Activated T-cell treated with anti-CD3 and anti-CD28 coated beads, Interleukin-2, amount 50 U/mL, for 24 hours (primary cell): ENCODE measurements at regions not wholly inside any gene's neighbourhood (a gene's known extent, or its start where the extent isn't known, plus 50 kb on each side); places are given as distances from the start of the nearest gene placed in this dataset.

ENCODE experiments used
- DNase-seq: peaks from one replicate; pipeline ENCODE4 v3.0.0-alpha.2; 2020
- H3K27ac Mint-ChIP-seq: 2 replicates; pipeline ENCODE4 v1.8.0; 2020; ENCODE audit warnings: mild to moderate bottlenecking, mixed read lengths
- H3K27me3 Mint-ChIP-seq: 2 replicates; pipeline ENCODE4 v1.8.0; 2020; ENCODE audit warnings: mixed read lengths
- H3K36me3 Mint-ChIP-seq: 2 replicates; pipeline ENCODE4 v1.8.0; 2020; ENCODE audit warnings: low read depth, mixed read lengths
- H3K4me1 Mint-ChIP-seq: 2 replicates; pipeline ENCODE4 v1.8.0; 2020; ENCODE audit warnings: low read depth, mixed read lengths
- H3K4me3 Mint-ChIP-seq: 2 replicates; pipeline ENCODE4 v1.8.0; 2020; ENCODE audit warnings: mild to moderate bottlenecking, moderate library complexity, mixed read lengths
- H3K9me3 Mint-ChIP-seq: 2 replicates; pipeline ENCODE4 v1.8.0; 2020; ENCODE audit warnings: mixed read lengths

DNA sequence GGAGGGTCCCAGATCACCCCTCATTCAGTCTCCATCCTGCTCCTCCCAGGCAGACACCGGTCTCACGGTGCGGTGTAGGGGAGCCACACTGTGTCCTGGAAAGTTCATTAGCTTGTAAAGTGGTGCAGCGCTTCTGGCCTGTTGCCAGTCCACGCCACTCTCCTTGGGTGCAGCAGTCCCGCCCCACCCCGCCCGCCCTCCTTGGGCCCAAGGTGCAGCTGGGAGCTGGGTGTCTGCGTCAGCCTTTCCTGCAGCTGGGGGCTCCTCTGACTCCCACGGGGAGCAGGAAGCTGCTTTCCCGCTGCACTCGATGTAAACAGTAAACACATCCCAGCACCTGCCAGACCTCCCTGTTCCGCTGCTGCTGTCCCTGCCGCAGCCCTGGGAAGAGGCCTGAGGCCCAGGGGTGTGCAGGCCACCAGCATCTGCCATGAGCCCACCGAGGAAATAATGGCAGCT, 53.8 kb upstream of the ASB18 start:
- H3K27ac Mint-ChIP-seq, result no peak overlapping the region
- peaks cover 19% of the 10 kb centered on the region for H3K27me3 Mint-ChIP-seq
- H3K4me3 Mint-ChIP-seq, result no peak overlapping the region
- no peaks in the 10 kb centered on the region for H3K36me3 Mint-ChIP-seq
- no peaks in the 10 kb centered on the region for H3K9me3 Mint-ChIP-seq
- no peak for DNase-seq
- H3K4me1 Mint-ChIP-seq, result no peaks in the 10 kb centered on the region

DNA sequence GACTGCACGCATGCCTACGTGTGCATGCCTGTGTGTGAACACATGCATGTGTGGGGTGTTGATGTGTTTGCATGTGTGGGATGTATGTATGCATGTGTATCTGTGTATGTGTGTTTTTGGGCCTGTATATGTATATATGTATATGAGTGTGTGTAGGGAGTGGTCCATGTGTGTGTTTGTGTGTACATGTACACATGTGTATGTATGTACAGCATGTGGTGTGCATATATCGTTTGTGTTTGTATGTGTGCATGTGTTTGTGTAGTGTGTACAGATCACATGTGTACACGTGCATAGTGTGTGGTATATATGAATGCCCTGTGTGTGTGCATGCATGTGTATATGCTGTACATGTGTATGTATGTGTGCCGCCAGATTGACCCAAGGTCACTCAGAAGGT, 54.2 kb upstream of the ASB18 start:
- no peak for DNase-seq
- Mint-ChIP-seq H3K27me3 (peaks cover 18% of the 10 kb centered on the region), H3K9me3 (no peaks in the 10 kb centered on the region), H3K27ac (no peak overlapping the region), H3K4me1 (no peaks in the 10 kb centered on the region), H3K36me3 (no peaks in the 10 kb centered on the region), H3K4me3 (no peak overlapping the region)

DNA sequence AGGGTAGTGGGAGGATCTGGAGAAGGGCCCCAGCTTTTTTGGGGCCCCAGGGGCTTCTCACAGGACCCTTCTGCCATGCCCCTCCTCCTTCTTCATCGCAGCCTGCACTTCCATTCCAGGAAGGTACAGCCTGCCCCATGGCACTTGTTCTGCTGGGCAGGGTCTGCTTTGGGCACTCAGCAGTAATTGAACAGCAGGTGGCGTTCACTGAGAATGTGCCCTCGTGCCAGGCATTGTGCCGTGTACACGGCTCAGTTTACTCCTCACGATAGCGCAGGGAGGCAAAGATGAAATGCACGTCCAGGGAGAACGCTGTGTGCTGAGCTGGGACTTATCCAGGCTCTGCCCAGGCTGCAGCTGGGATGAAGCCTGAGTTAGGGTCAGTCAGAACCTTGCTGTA, 54.8 kb upstream of the ASB18 start:
- no peaks in the 10 kb centered on the region for H3K4me1 Mint-ChIP-seq
- H3K9me3 Mint-ChIP-seq, result no peaks in the 10 kb centered on the region
- no peaks in the 10 kb centered on the region for H3K36me3 Mint-ChIP-seq
- no peak for DNase-seq
- no peak overlapping the region for H3K27ac Mint-ChIP-seq
- H3K4me3 Mint-ChIP-seq, result no peak overlapping the region
- peaks cover 12% of the 10 kb centered on the region for H3K27me3 Mint-ChIP-seq

DNA sequence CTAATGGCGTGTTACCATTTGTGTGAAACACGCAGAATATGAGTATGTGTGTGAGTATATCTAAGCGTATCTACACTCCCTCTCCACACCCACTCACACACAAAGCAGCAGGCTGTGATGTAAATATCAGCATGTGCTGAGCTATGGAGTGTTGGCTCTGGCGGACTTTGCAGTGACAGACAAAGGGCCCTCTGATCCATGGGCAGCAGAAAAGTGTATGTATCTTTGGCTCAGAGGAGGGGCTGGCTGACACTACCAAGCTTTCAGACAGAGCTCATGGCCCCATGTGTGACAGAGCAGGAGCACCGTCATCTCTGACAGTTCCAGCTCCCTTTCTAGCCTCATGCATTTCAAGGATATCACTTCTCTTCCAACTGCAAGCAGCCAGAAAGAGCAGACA, 57.2 kb upstream of the ASB18 start:
- Mint-ChIP-seq H3K27ac (no peak overlapping the region), H3K4me1 (no peaks in the 10 kb centered on the region), H3K36me3 (no peaks in the 10 kb centered on the region), H3K9me3 (no peaks in the 10 kb centered on the region), H3K4me3 (no peak overlapping the region), H3K27me3 (no peaks in the 10 kb centered on the region)
- DNase-seq, result no peak

DNA sequence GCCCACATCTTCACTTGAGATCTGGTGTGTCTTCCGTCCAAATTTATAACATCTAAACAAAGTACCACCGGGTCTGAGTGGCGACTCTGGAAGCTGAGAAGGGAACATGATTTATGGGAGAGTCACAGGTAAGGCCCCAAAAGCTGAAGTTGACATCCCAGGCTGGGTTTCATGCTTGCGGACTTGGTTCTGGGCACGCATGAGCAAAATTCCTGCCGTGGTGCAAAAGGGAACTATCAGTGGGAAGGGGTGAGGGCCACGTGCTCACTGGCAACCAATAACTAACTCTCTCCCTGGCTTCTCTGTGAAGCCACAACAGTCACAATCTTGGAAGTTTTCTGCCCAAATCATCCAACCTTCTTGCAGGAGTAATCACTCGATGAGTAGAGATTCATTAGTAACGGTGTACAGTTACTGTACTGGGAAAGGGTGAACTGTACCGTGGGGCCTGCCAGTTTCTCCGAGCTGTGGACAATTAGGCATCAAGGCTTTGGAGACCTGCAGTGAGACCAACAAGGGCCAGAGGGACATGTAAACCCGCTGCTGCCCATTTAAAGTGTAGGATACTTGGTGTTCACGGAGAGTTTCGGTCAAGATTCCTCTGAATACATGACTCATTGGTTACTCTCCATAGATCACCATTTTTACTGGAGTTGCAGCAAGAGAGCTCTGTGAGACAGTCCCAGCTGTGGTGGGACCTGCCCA, 69.4 kb upstream of the ASB18 start:
- Mint-ChIP-seq H3K4me3 (no peak overlapping the region), H3K27ac (no peak overlapping the region), H3K36me3 (no peaks in the 10 kb centered on the region), H3K27me3 (peaks cover 14% of the 10 kb centered on the region), H3K4me1 (no peaks in the 10 kb centered on the region), H3K9me3 (no peaks in the 10 kb centered on the region)
- no peak for DNase-seq

DNA sequence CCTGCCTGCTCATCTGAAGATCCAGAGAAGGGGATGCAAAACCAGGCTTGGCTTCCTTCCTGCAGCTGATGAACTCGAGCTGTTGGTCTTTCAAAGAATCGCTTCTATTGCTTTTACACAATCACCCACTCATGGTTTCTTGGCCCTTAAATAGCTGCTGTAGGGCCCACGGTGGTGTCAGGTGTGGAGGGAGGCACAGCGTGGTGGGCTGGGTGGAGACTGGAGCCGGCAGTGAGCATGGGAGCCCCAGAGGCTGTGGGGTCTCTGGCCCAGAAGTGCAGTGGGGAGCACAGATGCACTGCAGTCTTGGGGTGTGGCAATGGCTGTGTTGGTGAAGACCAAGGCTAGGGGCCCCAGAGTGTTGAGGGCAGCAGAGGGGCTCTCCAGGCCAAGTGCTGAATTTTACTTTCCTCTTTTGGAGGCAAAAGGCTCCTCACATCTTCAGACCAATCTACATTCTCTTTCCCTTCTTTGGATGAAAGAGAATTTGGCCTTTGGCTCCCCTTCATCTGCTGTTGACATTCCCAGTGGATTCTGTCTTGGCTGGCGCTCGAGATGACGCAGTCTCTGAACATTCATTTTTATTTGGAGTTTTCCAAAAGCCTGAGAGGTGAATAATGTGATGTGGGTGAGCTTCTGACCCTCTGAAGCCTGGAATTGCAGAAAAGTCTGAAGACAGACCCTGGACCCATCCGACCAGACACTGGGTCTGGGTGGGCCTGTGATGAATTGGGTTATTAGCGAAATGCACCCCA, 70.1 kb upstream of the ASB18 start:
- no peaks in the 10 kb centered on the region for H3K4me1 Mint-ChIP-seq
- no peaks in the 10 kb centered on the region for H3K36me3 Mint-ChIP-seq
- DNase-seq, result no peak
- H3K27me3 Mint-ChIP-seq, result peaks cover 18% of the 10 kb centered on the region
- no peaks in the 10 kb centered on the region for H3K9me3 Mint-ChIP-seq
- H3K27ac Mint-ChIP-seq, result no peak overlapping the region
- no peak overlapping the region for H3K4me3 Mint-ChIP-seq

DNA sequence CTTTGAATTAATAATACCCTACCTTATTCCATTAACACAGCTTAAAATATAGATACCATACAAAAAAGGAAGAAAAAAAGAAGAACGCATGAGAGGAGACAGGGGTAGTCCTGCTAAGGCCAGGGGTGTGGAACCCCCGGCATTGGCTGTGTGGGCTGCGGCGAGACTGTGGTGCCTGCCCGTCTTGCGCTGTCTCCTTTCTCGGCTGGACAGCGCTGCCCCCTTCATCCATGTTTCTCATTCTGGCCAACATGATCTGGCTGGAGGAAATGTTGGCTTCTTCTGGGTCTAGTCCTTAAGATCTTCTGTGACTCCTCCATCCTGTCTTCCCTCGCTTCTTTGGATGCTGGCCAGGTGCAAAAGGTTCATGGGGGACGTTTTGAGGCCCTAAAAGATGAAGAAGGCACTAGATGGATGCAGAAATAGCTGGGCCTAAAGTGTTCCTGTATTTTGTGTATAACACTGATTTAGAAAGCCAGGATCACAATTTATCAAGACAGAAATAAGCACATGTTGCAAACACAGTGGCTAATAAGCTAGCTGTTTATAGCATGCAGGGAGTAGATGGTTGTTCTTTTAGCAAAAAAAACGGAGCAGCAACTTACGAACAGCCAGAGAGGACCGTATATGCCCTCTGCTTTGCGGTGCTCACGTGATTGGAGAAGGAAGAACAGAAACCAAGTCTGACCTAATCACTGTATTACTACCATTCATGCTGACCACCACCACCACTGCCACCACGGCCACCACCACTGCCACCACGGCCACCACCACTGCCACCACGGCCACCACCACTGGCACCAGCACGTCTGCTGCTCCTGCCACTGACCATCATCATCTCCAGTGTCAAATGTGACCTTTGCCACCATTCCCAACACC, 71.7 kb upstream of the ASB18 start:
- no peak for DNase-seq
- no peaks in the 10 kb centered on the region for H3K4me1 Mint-ChIP-seq
- no peak overlapping the region for H3K27ac Mint-ChIP-seq
- H3K36me3 Mint-ChIP-seq, result no peaks in the 10 kb centered on the region
- H3K27me3 Mint-ChIP-seq, result peaks cover 14% of the 10 kb centered on the region
- no peaks in the 10 kb centered on the region for H3K9me3 Mint-ChIP-seq
- no peak overlapping the region for H3K4me3 Mint-ChIP-seq

DNA sequence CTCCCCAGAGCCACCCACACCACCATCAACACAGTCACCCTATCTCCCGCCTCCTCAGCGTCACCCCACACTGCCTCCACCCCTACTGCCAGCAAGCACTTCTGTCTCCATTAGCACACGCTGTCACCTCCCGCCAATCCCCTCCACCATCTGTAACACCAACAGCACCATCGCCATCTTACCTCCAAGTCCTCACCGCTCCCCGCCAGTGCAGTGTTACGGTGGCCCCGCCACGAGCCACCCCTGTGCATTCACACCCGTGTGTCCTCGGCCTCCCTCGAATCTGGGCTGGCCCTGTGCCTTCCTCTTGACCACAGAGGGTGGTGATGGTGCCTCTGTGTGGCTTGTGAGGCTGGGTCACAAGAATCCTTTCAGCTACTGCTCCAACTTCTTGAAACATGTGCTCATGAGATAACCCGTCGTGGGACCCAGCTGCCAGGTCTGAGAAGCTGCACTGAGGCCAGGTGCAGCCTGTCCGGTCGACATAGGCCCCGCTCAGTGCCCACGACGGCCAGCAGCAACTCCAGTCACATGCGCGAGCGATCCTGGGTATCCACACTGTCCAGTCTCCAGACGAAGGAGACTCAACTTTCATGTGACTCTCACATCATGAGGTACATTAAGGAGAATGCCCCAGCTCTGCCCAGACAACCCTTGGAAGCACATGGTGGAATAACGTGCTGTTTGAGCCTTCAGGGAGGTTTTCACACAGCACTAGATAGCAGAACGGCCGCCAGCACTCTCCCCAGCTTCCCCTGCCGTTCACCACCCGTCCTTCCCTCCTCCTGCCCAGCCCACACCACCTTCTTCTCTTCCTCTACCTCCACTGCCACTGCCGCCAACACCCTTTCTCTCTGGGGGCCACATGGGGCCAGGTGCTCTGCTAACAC, 72.6 kb upstream of the ASB18 start:
- Mint-ChIP-seq H3K27ac (no peak overlapping the region), H3K27me3 (peaks cover 16% of the 10 kb centered on the region), H3K4me1 (no peaks in the 10 kb centered on the region), H3K4me3 (no peak overlapping the region), H3K9me3 (no peaks in the 10 kb centered on the region), H3K36me3 (no peaks in the 10 kb centered on the region)
- no peak for DNase-seq

DNA sequence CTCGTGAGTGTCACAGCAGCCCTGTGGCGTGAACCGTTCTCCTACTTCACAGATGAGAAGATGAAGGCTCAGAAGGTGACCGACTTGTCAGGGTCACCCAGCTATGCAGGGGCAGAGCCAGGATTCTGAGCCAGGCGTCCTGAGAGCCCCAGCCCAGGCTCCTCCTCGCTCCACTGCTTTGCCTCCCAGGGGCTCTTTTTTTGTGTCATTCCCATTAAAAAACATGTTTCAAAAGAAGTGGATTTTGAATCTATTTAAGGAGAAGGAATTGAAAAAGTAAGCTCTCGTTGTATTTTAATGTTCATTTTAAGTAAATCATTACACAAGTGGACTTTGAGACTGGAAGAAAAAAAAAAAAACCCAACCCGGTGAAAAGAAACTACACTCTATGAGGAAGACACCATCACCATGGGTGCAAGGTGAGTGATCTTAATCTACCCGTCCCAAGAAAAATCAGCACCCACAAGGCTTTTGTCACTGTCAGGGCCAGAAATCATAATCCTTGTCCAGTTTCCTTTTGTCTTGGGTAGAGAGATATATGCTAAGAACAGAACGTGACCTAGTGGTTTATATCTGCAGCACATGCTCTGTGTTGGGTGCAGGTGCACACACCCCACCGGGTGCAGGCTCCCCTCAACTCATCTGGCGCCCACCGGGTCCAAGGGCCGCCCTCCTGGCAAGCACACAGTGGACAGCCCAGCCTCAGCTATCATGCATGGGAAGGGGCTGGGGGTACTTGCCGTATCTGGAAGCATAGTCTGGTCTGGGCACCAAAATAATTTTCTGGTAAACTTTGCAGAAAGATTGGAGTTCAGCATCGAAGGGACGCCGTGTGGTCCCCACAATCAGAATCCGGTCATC, 73.5 kb upstream of the ASB18 start:
- Mint-ChIP-seq H3K27ac (no peak overlapping the region), H3K36me3 (no peaks in the 10 kb centered on the region), H3K4me1 (no peaks in the 10 kb centered on the region), H3K4me3 (no peak overlapping the region), H3K9me3 (no peaks in the 10 kb centered on the region), H3K27me3 (peaks cover 16% of the 10 kb centered on the region)
- no peak for DNase-seq

DNA sequence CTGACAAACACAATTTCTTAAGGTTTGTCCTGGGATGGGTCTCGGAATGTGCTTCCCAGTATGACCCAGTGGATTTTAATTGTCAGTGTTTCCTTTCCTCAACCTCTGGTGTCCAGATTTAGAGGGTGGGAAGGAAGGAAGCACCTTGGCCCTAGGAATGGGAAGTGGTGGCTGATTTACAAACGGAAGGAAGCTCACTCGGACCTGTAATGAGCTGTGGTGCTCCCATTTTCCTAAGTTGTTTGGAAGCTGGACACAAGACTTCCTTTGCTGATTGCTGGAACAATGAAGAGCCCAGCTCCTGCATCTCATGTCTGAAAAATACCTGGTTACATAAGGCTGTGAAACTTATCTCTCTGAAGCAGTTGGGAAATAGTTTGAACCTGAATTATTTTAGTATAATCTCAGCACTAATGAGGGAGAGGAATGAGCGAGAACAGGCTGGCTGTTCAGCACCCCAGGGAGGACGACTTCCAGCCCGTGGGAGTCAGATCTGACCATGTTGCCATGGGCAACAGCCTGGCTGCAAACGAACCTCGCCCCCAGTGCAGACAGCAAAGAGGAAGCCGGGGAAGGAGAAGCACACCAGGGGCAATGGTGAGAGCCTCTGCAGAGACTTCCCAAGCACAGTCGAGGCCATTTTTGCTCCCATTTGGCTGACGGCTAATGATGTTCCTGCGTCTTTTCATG, 74.4 kb upstream of the ASB18 start:
- Mint-ChIP-seq H3K4me3 (no peak overlapping the region), H3K9me3 (no peaks in the 10 kb centered on the region), H3K36me3 (no peaks in the 10 kb centered on the region), H3K4me1 (no peaks in the 10 kb centered on the region), H3K27ac (no peak overlapping the region), H3K27me3 (peaks cover 19% of the 10 kb centered on the region)
- DNase-seq, result no peak

DNA sequence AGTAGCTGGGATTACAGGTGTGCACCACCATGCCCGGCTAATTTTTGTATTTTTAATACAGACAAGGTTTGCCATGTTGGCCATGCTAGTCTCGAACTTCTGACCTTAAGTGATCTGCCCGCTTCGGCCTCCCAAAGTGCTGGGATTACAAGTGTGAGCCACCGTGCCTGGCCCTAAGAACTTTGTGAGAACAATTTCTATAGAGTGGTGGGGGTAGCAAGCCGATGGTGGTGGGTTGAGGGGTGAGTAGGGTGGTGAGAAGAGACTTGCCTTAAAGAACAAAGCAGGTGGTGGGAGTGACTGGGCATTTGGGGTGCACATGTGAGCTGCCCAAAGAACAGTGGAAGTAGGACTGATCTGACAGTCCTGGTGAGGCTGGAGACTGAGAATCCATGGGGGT, 76.0 kb upstream of the ASB18 start:
- no peak for DNase-seq
- H3K9me3 Mint-ChIP-seq, result no peaks in the 10 kb centered on the region
- H3K4me3 Mint-ChIP-seq, result no peak overlapping the region
- H3K4me1 Mint-ChIP-seq, result no peaks in the 10 kb centered on the region
- H3K27me3 Mint-ChIP-seq, result peaks cover 19% of the 10 kb centered on the region
- H3K27ac Mint-ChIP-seq, result no peak overlapping the region
- no peaks in the 10 kb centered on the region for H3K36me3 Mint-ChIP-seq

DNA sequence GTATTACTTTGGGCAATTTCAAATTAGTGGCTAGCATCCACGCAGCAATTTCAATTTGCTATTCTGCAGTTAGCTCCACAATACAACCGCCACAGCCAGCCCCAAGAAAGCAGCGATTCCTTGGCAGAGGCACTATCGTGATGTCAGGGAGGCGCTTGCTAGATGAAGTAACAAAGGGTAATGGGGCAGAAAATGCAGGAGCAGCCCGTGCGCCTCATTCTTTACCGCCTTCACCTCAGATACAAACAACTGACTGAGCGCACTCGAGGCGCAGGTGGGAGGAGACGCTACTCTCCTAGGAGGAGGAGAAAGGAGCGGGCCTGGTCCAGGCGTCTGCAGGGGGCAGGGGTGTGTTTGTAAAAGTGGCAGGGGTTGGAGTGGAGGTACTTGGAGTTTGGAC, 76.9 kb upstream of the ASB18 start:
- no peaks in the 10 kb centered on the region for H3K36me3 Mint-ChIP-seq
- DNase-seq, result no peak
- H3K4me1 Mint-ChIP-seq, result no peaks in the 10 kb centered on the region
- no peak overlapping the region for H3K27ac Mint-ChIP-seq
- no peaks in the 10 kb centered on the region for H3K9me3 Mint-ChIP-seq
- peaks cover 19% of the 10 kb centered on the region for H3K27me3 Mint-ChIP-seq
- no peak overlapping the region for H3K4me3 Mint-ChIP-seq

DNA sequence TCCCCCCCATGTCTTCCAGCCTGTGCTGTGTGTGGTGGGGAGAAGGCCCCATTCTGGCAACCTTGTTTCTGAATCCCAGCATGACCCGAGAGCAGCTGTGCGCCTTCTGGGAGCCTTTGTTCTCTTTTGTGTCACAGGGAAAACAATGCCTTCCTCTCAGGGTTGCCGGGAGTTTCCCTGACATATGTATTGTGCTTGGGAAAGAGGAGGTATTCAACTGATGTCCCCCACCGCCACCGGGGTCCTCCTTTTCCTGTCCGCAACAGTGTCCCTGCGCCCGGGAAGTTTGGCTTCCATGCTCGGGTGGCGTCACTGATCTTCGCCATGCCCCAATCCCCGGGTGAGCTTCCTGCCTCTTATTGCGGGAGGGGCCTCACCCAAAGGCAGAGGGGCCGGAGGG, 77.5 kb upstream of the ASB18 start:
- Mint-ChIP-seq H3K4me1 (no peaks in the 10 kb centered on the region), H3K27ac (no peak overlapping the region), H3K4me3 (no peak overlapping the region), H3K36me3 (no peaks in the 10 kb centered on the region), H3K9me3 (no peaks in the 10 kb centered on the region), H3K27me3 (peaks cover 19% of the 10 kb centered on the region)
- DNase-seq, result no peak
